HepG2 (cell line): ENCODE measurements at regions not wholly inside any gene's neighbourhood (a gene's known extent, or its start where the extent isn't known, plus 50 kb on each side); places are given as distances from the start of the nearest gene placed in this dataset.

ENCODE experiments used
- CHD4 ChIP-seq: fragments of 200-600 bp; sonication (generic); IDR thresholded peaks from 2 replicates; pipeline ENCODE4 v1.7.0; 2017; ENCODE audit warnings: mild to moderate bottlenecking, low read length, borderline replicate concordance
- DPF2 ChIP-seq: sonication (generic); formaldehyde crosslinking; IDR thresholded peaks from 2 replicates; pipeline ENCODE4 v1.4.0; 2020; ENCODE audit warnings: mild to moderate bottlenecking, low read depth, missing genetic modification reagents, borderline replicate concordance
- FOSL1 ChIP-seq: sonication (generic); formaldehyde crosslinking; IDR thresholded peaks from 2 replicates; pipeline ENCODE4 v1.9.0; 2021; ENCODE audit warnings: missing genetic modification reagents, borderline replicate concordance
- HMGXB3 ChIP-seq: sonication (generic); formaldehyde crosslinking; IDR thresholded peaks from 2 replicates; pipeline ENCODE4 v1.4.0; 2020; ENCODE audit warnings: missing genetic modification reagents, borderline replicate concordance
- HNRNPL ChIP-seq: fragments of 200-400 bp; formaldehyde crosslinking; IDR thresholded peaks from 2 replicates; pipeline ENCODE4 v1.6.1; 2017; ENCODE audit warnings: mild to moderate bottlenecking, low read depth, low read length
- KDM2A ChIP-seq: sonication (generic); formaldehyde crosslinking; IDR thresholded peaks from 2 replicates; pipeline ENCODE4 v1.4.0; 2020; ENCODE audit warnings: low read depth, missing genetic modification reagents, borderline replicate concordance
- NRL ChIP-seq: sonication (generic); formaldehyde crosslinking; IDR thresholded peaks from 2 replicates; pipeline ENCODE4 v1.5.0; 2020; ENCODE audit warnings: missing genetic modification reagents, mild to moderate bottlenecking, moderate library complexity, borderline replicate concordance
- SMARCE1 ChIP-seq: fragments of 450-650 bp; IDR thresholded peaks from 2 replicates; pipeline ENCODE4 v1.6.1; 2017; ENCODE audit warnings: borderline replicate concordance
- THAP9 ChIP-seq: sonication (generic); formaldehyde crosslinking; IDR thresholded peaks from 2 replicates; pipeline ENCODE4; 2020; ENCODE audit warnings: missing genetic modification reagents, mild to moderate bottlenecking, borderline replicate concordance
- ZBTB44 ChIP-seq: sonication (generic); formaldehyde crosslinking; IDR thresholded peaks from 2 replicates; pipeline ENCODE4 v1.4.0; 2020; ENCODE audit warnings: missing genetic modification reagents
- ZNF274 ChIP-seq: sonication (generic); formaldehyde crosslinking; IDR thresholded peaks from 2 replicates; pipeline ENCODE4 v1.5.1; 2020; ENCODE audit warnings: mild to moderate bottlenecking, missing genetic modification reagents
- TF ChIP-seq, protein P1 (sequence below): sonication (generic); formaldehyde crosslinking; IDR thresholded peaks from 2 replicates; pipeline ENCODE4 v1.4.0; 2020; ENCODE audit warnings: missing genetic modification reagents
- TF ChIP-seq, protein P2 (sequence below): sonication (generic); formaldehyde crosslinking; IDR thresholded peaks from 2 replicates; pipeline ENCODE4 v1.5.0; 2020; ENCODE audit warnings: missing genetic modification reagents, mild to moderate bottlenecking, borderline replicate concordance

- no peak for TF ChIP-seq HMGXB3
- TF ChIP-seq, protein P1, sequence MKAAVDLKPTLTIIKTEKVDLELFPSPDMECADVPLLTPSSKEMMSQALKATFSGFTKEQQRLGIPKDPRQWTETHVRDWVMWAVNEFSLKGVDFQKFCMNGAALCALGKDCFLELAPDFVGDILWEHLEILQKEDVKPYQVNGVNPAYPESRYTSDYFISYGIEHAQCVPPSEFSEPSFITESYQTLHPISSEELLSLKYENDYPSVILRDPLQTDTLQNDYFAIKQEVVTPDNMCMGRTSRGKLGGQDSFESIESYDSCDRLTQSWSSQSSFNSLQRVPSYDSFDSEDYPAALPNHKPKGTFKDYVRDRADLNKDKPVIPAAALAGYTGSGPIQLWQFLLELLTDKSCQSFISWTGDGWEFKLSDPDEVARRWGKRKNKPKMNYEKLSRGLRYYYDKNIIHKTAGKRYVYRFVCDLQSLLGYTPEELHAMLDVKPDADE: no peak
- TF ChIP-seq SMARCE1: no peak
- no peak for TF ChIP-seq THAP9 (CRISPR knock-in tag)
- no peak for TF ChIP-seq ZBTB44
- TF ChIP-seq, protein P2, sequence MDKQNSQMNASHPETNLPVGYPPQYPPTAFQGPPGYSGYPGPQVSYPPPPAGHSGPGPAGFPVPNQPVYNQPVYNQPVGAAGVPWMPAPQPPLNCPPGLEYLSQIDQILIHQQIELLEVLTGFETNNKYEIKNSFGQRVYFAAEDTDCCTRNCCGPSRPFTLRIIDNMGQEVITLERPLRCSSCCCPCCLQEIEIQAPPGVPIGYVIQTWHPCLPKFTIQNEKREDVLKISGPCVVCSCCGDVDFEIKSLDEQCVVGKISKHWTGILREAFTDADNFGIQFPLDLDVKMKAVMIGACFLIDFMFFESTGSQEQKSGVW: no peak
- TF ChIP-seq KDM2A (CRISPR knock-in tag): no peak
- TF ChIP-seq DPF2: peak; percentile 64
- no peak for TF ChIP-seq FOSL1 (CRISPR knock-in tag)
- TF ChIP-seq ZNF274 (CRISPR knock-in tag): no peak
- peak; percentile 63; the same call in 1 of the 2 replicates for TF ChIP-seq HNRNPL
- no peak for TF ChIP-seq NRL (CRISPR knock-in tag)
- peak; percentile 77; the same call in 1 of the 2 replicates for TF ChIP-seq CHD4
Measured at GRCh38 chr5:96117771-96118651, 156.4 kb upstream of the ELL2 start (continued).
